HG03439 (cell line): ENCODE measurements at regions not wholly inside any gene's neighbourhood (a gene's known extent, or its start where the extent isn't known, plus 50 kb on each side); places are given as distances from the start of the nearest gene placed in this dataset.
"Not testable (repeated sequence)": the region's sequence is repeated elsewhere in the genome, so short reads cannot be mapped to it uniquely, and the experiment has no call there.

Source experiments
- ATAC-seq: cut with Tn5 transposase; IDR thresholded peaks from one replicate; pipeline ENCODE4 v1.9.1; 2021; ENCODE audit warnings: mild to moderate bottlenecking, moderate library complexity; ENCODE audit not compliant: unreplicated experiment

DNA sequence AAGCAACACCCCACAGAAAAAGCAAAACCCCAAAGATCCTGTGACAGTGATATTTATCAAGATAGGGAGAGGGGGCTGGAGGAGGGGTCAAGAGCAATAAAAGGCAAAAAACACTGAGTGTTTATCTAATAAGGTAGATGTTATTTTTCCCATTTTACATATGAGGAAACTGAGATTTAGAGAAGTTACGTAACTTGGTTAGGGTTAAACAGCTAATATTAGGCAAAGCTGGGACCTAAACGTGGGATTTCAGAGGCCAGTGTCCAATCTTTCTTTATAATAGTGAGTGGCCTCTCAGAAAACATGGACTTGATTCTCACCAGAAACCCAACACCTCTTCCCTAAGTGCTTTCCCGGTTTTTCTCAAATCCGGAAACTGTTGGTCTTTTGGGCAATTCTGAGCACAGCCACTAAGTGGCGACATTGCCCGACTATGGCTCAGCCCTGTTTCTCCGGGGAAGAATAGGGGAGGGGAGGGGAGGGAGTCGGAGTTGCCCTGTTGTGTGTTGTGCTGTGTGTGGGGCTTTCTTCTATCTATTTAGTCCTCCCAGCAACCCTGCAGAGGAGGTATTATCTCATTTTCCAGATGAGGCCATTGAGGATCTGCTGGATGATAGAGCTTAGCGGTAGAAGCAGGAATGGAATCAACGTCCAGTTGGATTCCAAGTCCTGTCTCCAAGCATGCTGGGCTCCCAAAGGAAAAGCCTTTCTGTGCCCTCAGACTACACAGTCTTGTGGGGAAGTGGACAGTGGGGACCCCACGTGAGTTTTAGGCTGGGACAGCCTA is 58.7 kb upstream of the ETV3 start:
- ATAC-seq: not testable (repeated sequence)

DNA sequence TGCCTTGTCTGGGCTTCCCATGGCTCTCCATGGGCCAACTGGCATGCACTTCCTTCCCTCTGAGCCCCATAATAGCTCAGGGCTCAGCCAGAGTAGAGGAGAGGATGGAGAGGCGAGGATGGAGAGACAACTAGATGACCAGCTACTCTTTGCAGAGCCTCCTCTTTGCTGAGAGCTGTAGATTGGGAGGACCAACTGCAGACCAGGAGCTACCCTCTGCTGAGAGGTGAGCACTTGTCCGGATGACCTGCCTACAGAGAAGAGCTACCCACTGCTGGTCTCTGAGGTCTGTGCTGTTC is 58.0 kb upstream of the ETV3 start:
- ATAC-seq: no peak

DNA sequence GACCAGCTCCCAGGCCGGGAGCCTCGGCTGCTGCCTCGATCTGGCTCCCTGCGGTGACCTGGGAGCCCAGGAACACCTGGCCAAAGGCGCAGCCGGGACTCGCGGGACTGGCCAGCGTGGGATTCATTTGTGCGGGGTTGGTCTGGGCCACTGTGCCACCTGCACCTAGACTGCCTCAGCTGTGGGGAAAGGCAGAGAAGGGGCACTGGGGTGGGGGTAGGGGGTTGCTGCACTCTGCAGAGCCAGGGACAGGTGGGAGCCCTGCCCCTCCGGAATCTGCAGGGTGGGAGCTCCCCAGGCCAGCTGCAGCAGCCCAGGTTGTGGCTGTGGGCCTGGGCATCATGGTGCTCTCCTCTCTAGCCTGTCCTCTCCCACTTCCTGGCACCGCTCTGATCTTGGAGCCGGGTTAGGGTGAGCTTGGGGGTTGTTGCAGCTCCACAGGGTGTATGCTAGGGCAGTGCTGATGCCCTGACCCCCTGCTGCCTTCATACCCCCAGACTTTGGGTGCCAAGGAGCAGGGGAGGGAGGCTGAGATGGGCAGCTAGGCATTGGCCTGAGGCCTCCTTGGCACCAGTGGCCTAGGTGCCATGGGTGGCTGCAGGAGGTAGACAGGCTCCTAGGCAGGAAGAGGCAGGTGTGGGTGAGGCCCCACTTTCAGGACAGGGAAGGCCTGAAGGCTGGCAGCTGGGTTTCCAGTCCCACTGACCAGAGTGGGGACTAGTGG is 57.5 kb upstream of the ETV3 start:
- ATAC-seq: no peak

DNA sequence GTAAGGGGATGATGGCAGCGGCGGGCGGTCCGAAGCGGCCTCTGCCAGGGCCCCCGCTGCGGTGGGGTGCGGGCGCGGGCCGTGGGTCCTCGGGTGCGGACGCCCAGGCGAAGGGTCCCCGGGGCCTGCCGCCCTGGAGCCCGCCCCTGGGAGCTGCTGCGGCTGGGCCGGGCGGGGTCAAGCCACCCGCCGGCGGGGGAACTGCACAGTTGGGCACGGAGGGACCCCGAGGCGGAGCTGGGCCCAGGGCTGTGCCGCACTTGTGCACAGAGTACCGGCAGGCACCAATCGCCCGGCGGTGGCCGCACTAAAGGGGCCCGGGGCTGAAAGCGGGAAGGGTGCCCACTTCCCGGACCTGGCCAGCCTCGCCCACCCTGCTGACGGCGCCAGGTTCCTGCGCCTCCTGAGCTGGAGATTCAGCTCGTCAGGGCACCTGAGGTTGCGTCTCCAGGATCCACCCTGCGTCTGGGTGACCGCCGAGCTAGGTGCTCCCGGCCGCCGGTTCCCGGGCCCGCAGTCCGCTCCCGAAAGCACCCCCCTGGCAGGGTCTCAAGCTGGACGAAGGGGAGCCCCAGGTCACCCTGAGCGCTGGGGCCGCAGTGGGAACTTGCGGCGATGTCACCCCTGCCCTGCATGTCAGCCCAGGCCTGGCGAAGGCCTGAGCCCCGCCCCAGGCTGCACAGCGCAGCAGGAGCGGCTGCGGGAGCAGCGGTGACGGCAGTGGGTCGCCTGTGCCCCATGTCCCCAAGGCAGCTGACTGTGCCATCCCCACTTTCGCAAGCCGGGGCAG is 56.7 kb upstream of the ETV3 start:
- no peak for ATAC-seq

DNA sequence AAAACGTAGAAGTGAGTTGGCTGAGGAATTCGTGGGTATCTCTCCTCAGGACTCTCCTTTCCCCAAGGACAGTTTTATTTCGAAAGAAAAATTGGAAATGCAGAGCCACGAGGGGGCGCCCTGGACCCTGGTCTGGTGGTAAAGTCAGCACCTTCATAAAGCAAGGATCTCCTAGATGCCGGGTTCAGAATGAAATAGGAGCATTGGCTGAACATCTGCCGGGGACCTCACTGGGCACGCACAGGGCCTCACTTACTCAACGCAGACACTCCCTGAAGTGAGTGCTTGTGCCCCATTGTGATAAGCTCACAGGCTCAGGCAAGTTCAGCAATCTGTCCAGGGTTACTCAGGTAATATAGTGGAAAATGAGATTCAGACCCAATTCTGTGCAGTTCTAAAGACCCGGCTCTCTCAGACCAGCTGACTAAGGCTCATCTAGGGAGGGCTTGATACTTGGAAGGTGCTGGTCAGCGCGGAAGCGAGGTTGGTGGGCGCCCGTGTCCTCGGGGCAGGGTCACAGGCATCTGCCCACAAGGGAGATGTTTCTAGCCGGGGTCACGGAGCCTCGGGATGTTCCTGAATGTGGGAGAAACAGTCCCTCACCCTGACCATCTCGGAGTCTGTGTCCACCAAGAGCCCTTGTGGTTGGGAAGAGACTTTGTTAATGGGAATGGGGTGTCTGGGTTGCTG is 55.7 kb upstream of the ETV3 start:
- no peak for ATAC-seq

DNA sequence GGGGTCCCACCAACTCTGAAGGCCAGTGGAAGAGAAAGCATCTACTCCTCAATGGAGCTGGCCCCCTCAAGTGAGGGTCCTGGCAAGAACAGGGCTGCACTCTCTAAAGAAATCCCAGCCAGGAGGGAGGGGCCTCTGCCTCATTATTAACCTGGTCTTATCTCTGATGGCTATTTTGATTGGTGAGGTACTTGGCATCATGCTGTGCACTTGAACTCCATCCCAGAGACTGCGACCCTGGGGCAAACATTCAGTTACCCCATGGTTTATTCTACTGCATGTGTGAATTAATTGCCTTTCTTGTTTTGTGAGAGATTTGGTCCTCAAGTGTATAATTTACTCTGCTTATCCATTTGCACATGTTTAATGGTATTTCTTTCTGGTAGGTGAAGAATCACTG is 55.0 kb upstream of the ETV3 start:
- ATAC-seq: no peak

DNA sequence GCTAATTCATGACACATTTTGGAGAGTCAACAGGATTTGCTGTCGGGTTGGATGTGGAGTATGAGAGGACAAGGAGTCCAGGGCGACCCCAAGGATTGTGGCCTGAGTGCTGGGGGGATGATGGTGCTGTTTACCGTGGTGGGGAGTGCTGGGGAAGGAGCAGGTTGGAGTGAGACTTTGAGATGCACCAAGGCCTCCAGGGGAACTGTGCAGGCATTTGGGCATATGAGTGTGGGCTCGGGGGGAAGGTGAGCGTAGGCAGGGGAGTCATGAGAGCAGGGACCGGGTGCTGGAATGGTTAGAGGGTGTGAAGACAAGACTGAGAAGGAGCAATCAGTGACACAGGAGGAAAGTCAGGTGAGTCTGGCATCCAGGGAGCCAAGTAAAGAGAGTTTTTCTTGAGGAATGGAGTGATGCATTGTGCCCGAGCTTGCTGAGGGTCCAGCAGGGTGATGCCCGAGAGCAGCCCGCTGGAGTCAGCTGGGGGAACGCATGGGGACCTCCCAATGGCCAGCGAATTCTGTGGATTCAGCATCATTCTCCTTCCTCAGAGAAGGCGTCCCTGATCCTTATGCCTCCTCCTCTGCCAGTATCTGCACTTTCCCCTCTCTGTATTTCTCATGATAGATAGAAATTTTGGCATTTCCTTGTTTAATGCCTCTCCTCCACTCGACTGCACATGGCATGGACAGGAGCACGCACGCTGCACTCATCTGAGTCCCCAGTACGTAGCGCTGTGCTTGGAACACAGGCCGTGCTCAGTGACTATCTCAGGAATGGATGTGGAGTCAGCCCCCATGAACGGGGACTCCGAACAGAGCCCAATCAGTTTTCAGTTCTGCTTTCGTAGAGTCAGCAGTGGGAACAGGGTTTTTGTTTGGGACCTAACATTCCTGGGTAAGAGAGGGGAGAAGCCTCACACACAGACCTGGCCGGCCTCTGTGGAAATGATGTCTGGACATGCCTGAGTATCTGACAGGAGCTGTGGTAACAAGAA is 52.1 kb upstream of the ETV3 start:
- no peak for ATAC-seq

DNA sequence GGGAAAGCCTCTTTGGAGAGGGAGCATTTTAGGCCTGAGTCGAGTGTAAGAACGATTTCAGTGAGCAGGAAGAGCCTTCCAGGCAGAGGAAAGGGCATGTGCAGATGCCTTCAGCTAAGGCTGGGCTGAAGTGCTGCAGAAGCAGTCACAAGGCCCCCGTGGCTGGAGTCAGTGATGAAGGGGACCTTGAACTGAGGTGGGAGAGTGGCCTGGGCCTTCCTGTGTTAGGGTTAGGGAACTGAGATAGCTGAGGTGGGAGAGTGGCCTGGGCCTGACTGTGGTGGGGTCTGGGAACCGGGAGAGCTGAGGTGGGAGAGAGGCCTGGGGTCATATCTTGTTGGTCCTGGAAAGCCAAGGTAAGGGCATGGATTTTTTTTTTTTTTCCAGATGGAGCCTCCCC is 50.9 kb upstream of the ETV3 start:
- ATAC-seq: no peak
